Glomerular endothelial cell (primary cell): ENCODE measurements at regions not wholly inside any gene's neighbourhood (a gene's known extent, or its start where the extent isn't known, plus 50 kb on each side); places are given as distances from the start of the nearest gene placed in this dataset.
"Not testable (repeated sequence)": the region's sequence is repeated elsewhere in the genome, so short reads cannot be mapped to it uniquely, and the experiment has no call there.

ENCODE experiments used
- DNase-seq: peaks from one replicate; pipeline ENCODE4 v3.0.0-alpha.2; 2011; ENCODE audit warnings: low read depth, low spot score; ENCODE audit errors: extremely low read depth

- DNase-seq: no peak
Observed at GRCh38 chr3:25171118-25171807, 256.8 kb upstream of the RARB start.

GRCh38 chr3:25171897-25172296, 256.2 kb upstream of the RARB start:
- DNase-seq: no peak

- no peak for DNase-seq
Observed at GRCh38 chr3:25173606-25174005, 254.5 kb upstream of the RARB start.

GRCh38 chr3:25174251-25174650, 253.8 kb upstream of the RARB start:
- no peak for DNase-seq

DNA sequence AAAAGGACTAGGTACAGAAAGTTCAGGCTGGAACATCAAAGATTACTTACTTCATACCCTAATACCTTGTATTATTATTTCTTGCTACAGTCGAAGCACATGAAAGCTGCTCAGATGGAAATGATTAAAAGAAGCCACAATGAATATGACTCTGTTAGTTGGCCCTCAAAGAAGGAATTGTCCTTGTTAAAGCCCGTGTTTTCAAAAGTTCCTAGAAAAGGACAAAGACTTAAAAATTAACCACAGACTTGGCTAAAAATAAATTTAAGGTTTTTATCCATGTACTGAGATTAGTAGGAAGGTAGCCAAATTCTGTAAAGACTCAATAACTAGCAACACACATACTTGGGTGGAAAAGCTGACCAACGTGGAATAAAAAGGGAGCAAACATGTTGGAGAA, 251.0 kb upstream of the RARB start:
- DNase-seq: no peak

DNA sequence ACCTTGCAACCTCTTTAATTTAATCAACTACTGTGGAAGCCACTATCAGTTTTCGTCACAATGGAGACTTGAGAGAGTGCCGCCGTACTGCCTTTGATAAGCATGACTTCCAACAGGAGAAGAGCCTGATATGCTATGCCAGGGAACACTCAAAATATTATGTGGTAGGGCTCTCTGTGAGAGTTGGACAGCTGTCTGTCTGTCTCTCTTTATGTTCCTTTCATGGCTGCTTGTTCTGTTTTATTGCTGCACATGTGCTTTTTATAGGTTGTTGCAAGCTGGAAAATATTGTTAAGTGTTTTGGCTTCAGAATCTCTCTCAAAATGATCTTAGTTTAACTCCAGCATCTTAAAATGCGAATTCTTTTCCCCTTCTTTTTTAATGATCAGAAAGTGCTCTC, 249.4 kb upstream of the RARB start:
- DNase-seq: no peak

DNA sequence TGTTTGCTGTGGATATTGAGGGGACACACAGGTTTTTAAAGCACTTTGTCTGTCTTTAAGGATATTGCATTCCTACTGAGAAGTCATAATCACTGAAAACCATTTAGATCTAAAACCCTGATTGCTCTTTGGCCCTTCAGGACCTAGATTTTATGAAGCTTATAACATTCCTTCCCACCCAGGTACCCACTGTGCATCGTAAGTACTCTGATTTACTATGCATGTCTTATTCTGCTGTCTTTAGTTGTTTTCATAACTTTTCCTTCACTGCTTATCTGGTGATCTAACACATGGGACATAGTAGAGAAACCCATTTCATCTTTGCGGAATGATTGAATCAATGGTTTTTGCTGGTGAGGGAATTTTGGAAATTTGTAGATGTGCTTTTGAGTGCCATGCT, 247.0 kb upstream of the RARB start:
- no peak for DNase-seq

DNA sequence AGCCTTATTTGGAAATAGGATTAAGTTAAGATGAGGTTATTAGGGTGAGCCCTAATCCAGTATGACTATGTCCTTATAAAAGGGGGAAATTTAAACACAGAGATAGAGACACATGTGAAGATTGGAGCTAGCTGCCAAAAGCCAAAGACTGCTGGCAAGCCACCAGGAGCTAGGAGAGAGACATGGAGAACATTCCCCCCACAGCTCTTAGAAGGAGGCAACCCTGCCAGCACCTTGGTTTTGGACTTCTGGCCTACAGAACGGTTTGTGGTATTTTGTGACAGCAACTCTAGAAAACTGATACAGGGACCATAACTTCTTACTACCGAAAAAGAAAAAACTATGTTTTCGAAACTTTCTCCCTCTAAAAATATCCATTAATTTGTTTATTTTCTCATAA, 245.3 kb upstream of the RARB start:
- no peak for DNase-seq

GRCh38 chr3:25184641-25185250, 243.3 kb upstream of the RARB start:
- DNase-seq: no peak

DNA sequence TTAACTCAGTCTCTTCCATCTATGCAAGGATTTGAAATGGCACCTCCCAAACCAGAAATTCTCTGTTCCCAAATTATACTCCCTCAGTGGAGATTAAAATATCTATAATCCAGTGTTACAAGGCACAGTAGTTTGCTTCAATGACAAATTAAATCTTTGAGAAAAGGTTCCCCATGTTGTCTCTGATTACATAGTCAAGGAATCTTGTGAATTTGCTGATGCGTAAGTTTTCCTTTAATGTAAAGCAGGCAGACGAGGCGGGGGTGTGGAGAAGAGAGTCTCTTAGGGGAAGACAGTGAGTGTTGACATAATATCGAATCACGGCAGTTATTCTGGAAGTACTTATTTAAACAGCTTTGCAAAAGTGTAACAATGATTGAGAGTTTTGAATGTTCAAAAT, 236.4 kb upstream of the RARB start:
- DNase-seq: no peak

GRCh38 chr3:25199567-25199966, 228.5 kb upstream of the RARB start:
- DNase-seq: not testable (repeated sequence)

DNA sequence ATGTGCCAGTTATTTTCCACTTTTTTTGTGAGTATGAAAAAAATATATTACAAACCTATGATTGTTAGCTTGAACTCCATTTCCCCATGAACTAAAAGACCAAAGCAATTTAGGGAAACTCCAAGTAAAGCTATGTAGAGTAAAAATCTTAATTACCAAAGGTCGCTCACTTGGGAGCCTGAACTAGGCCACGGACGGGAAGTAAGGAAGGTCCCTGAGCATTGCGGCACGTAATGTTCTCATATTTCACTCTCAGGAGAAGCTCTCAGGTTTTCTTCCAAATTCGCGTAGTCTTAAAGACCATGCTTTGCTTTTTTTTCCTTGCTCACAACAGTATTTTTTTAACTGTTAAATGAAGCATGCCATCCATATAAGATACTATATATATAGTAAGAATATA, 215.3 kb upstream of the RARB start:
- DNase-seq: no peak

DNA sequence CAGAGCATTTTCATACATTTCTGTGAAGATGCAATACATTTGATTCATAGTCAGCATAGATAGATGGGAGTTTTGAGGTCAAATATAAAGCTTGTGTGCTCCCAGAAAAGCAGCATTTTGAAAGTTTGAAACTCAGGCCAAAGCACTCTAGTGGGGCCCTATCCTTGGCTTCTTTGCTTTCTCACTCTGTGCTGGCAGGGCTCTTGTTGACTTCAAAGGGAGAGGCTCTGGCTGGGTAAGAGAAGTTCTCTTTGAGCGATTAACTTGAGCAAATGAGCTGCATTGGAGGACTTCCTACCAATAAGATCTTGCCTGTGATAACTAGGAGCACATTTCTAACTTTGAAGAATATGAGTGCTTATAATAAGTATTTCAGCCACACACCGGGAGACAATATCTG, 214.0 kb upstream of the RARB start:
- DNase-seq: no peak

DNA sequence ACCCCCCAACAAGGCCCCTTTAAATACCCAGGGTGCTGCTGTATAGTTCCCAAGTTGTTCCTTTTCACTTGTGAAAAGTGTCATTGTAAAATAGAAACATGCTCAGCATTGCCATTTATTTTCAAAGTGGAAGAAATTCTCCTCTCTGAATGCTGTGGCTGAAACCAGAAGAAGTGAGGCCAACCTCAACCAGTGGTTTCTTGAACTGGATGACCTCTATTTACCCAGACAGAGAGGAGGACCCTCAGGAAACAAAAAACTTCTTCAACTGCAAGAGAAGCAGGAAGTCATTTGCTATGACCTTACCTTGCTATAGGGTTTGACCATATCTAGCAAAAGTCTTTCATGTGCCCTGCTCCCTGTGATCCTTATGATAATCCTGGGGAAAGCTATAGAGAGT, 209.7 kb upstream of the RARB start:
- DNase-seq: no peak

- DNase-seq: no peak
Observed at GRCh38 chr3:25226747-25227146, 201.3 kb upstream of the RARB start.

- DNase-seq: no peak
Observed at GRCh38 chr3:25229586-25229985, 198.5 kb upstream of the RARB start.

DNA sequence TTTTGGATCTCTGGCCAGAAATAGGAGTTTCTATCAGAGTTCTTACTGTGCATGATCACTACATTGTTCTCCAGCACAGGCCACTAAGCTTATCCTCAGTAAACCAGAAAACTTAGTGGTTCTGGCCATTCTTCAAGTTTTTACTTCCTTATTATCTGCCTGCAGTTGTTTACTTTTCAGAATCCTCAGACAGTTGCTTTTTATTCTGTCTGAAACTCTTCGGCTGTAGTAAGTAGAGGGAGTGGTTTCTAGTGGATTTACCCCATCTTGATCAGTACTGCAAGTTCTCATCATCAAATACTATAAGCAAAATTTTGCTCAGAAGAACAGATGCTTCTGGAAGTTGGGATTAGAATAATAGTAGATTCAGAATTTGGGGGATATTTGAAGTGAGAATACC, 193.0 kb upstream of the RARB start:
- DNase-seq: no peak

- no peak for DNase-seq
Observed at GRCh38 chr3:25235466-25235865, 192.6 kb upstream of the RARB start.

DNA sequence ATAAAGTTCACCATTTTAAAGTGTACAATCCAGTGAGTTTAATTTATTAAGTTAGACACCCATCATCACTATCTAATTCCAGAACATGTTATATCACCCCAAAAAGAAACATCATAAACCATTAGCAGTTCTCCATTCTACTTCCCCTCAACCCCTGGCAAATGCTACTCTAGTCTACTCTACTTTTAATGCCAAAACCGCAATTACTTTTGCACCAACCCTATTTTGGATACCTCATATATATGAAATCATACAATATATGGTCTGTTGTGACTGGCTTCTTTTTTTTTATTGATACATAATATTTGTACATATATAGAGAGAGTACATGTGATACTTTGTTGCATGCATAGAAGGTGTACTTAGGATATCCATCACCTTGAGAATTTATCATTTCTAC, 190.5 kb upstream of the RARB start:
- DNase-seq: no peak

DNA sequence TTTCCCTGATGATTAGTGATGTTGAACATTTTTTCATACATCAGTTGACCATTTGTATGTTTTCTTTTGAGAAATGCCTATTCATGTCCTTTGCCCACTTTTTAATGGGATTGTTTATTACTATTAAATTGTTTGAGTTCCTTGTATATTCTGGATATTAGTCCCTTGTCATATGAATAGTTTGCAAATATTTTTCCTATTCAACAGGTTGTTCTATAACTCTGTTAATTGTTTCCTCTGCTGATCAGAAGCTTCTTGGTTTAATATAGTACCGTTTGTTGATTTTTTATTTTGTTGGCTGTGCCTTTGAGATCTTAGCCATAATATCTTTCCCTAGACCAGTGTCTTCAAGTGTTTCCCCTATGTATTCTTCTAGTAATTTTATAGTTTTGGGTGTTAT, 189.0 kb upstream of the RARB start:
- DNase-seq: no peak

GRCh38 chr3:25246913-25247312, 181.2 kb upstream of the RARB start:
- no peak for DNase-seq

GRCh38 chr3:25252291-25252690, 175.8 kb upstream of the RARB start:
- DNase-seq: no peak

DNA sequence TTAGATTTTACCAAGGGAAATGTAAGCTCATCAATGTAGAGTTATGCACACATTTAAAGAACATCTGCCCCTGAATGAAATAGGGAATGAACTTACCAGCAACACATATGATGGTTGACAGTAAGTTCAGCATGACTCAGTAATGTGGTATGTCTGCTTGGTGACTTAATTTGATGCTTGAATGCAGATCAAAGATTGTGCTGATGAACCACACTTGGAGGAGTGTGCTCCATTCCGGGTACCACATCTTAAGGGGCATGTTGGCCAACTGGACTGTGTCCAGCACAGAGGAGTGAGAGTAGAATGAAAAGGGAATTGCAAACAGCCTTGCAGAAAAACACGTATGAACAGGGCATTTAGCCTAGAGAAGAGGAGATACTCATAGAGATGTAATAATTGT, 171.0 kb upstream of the RARB start:
- no peak for DNase-seq
